Ishikawa (cell line): ENCODE measurements at regions not wholly inside any gene's neighbourhood (a gene's known extent, or its start where the extent isn't known, plus 50 kb on each side); places are given as distances from the start of the nearest gene placed in this dataset.

ENCODE experiments used
- CEBPB ChIP-seq: IDR thresholded peaks from 2 replicates; pipeline ENCODE4 v1.6.1; 2012
- EGR1 ChIP-seq: IDR thresholded peaks from 2 replicates; pipeline ENCODE4 v1.6.1; 2012
- EP300 ChIP-seq: IDR thresholded peaks from 2 replicates; pipeline ENCODE4 v1.6.1; 2012; ENCODE audit warnings: borderline replicate concordance
- MAX ChIP-seq: IDR thresholded peaks from 2 replicates; pipeline ENCODE4 v1.6.1; 2012
- RAD21 ChIP-seq: IDR thresholded peaks from 2 replicates; pipeline ENCODE4 v1.6.1; 2012; ENCODE audit warnings: low read depth
- TAF1 ChIP-seq: IDR thresholded peaks from 2 replicates; pipeline ENCODE4 v1.6.1; 2012; ENCODE audit warnings: low read depth, mild to moderate bottlenecking
- TCF12 ChIP-seq: IDR thresholded peaks from 2 replicates; pipeline ENCODE4 v1.6.1; 2012; ENCODE audit warnings: low read depth
- TEAD4 ChIP-seq: IDR thresholded peaks from 2 replicates; pipeline ENCODE4 v1.6.1; 2012
- USF1 ChIP-seq: IDR thresholded peaks from 2 replicates; pipeline ENCODE4 v1.6.1; 2012
- YY1 ChIP-seq: IDR thresholded peaks from 2 replicates; pipeline ENCODE4 v1.6.1; 2012; ENCODE audit warnings: low read depth
- ZBTB7A ChIP-seq: IDR thresholded peaks from 2 replicates; pipeline ENCODE4 v1.6.1; 2012; ENCODE audit warnings: low read depth

GRCh38 chr14:26282578-26282977, 315.3 kb downstream of the NOVA1 start:
- TF ChIP-seq MAX (no peak), TCF12 (no peak), TEAD4 (no peak), EGR1 (no peak), CEBPB (no peak), EP300 (no peak), RAD21 (no peak), TAF1 (no peak), YY1 (no peak), ZBTB7A (no peak), USF1 (no peak)
